Hepatocyte (in vitro differentiated cells): ENCODE measurements at regions not wholly inside any gene's neighbourhood (a gene's known extent, or its start where the extent isn't known, plus 50 kb on each side); places are given as distances from the start of the nearest gene placed in this dataset.

Experiments used
- CTCF ChIP-seq: fragments of 200-600 bp; sonication (generic); IDR thresholded peaks from 2 replicates; pipeline ENCODE4 v1.5.1; 2016; ENCODE audit warnings: antibody characterized with exemption, mild to moderate bottlenecking; ENCODE audit not compliant: poor library complexity
- EZH2phosphoT487 ChIP-seq: fragments of 200-600 bp; sonication (generic); IDR thresholded peaks from one replicate; pipeline ENCODE4 v1.6.1; 2018; ENCODE audit warnings: antibody characterized with exemption, mild to moderate bottlenecking, low read depth, moderate library complexity; ENCODE audit not compliant: unreplicated experiment, severe bottlenecking

GRCh38 chr9:712643-713042 lies 128.9 kb upstream of the DMRT1 start:
- TF ChIP-seq CTCF: no peak
- TF ChIP-seq EZH2phosphoT487: no peak
